ENCODE measurements at regions not wholly inside any gene's neighbourhood (a gene's known extent, or its start where the extent isn't known, plus 50 kb on each side); places are given as distances from the start of the nearest gene placed in this dataset.
"Not testable (repeated sequence)": the region's sequence is repeated elsewhere in the genome, so short reads cannot be mapped to it uniquely, and the experiment has no call there.

- TF ChIP-seq CTCF, POLR2A (IDR thresholded peaks at IDR 0.05): not testable (repeated sequence)
These were observed 1387.5 kb downstream of the AACS start for GRCh38 chr12:126452686-126453085.
